ENCODE measurements at regions not wholly inside any gene's neighbourhood (a gene's known extent, or its start where the extent isn't known, plus 50 kb on each side); places are given as distances from the start of the nearest gene placed in this dataset.
"Not testable (repeated sequence)": the region's sequence is repeated elsewhere in the genome, so short reads cannot be mapped to it uniquely, and the experiment has no call there.

- Histone ChIP-seq H3K4me3 (ENCODE audit: low read length in 2 of 2) (no peak overlapping the region), H3K18ac (ENCODE audit: low read length) (no peak overlapping the region), H3K36me3 (replicated peaks in 1 of 2; ENCODE audit: control insufficient read depth in 2 of 2, insufficient read depth in 2 of 2, low read length in 2 of 2) (no peaks in the 10 kb centered on the region), H3K9ac (ENCODE audit: low read depth, low read length, poor library complexity) (no peak overlapping the region), H4K91ac (ENCODE audit: low read depth, low read length, poor library complexity) (no peak overlapping the region), H3K79me1 (ENCODE audit: low read depth, low read length) (no peaks in the 10 kb centered on the region), H3K4me1 (ENCODE audit: control insufficient read depth in 2 of 2, insufficient read depth in 1 of 2, low read depth in 1 of 2, low read length in 2 of 2) (no peaks in the 10 kb centered on the region), H3K4me2 (ENCODE audit: insufficient read depth, low read length, poor library complexity, severe bottlenecking) (no peak overlapping the region), H2BK5ac (ENCODE audit: low read length) (no peak overlapping the region), H3K4ac (ENCODE audit: low read length) (no peak overlapping the region), H3K23ac (ENCODE audit: low read depth, low read length, poor library complexity) (no peak overlapping the region), H3K14ac (ENCODE audit: low read length) (no peak overlapping the region), H2BK15ac (ENCODE audit: low read length) (no peak overlapping the region), H2AFZ (ENCODE audit: low read length) (no peak overlapping the region), H2BK120ac (ENCODE audit: low read depth, low read length) (no peak overlapping the region), H3K9me3 (replicated peaks in 1 of 2; ENCODE audit: control insufficient read depth in 2 of 2, insufficient read depth in 1 of 2, low read depth in 1 of 2, low read length in 2 of 2) (no peaks in the 10 kb centered on the region), H2BK12ac (ENCODE audit: low read length) (no peak overlapping the region), H4K8ac (ENCODE audit: low read depth, low read length) (no peak overlapping the region), H3K27ac (replicated peaks; ENCODE audit: low read length) (no peak overlapping the region), H3K27me3 (ENCODE audit: control insufficient read depth in 3 of 3, insufficient read depth in 3 of 3, low read depth in 1 of 3, low read length in 3 of 3) (no peaks in the 10 kb centered on the region), H2AK5ac (ENCODE audit: low read depth, low read length) (no peak overlapping the region)
- no peak for DNase-seq (ENCODE audit: low spot score)
- WGBS, 2 donors (ENCODE audit: extremely low coverage in 2 of 2, insufficient read length in 2 of 2, insufficient replicate concordance in 1 of 2): no CpG with 5 or more reads among the region's 1 CpG
Observed at GRCh38 chr3:74905478-74905877, 291.0 kb upstream of the CNTN3 start.

DNA sequence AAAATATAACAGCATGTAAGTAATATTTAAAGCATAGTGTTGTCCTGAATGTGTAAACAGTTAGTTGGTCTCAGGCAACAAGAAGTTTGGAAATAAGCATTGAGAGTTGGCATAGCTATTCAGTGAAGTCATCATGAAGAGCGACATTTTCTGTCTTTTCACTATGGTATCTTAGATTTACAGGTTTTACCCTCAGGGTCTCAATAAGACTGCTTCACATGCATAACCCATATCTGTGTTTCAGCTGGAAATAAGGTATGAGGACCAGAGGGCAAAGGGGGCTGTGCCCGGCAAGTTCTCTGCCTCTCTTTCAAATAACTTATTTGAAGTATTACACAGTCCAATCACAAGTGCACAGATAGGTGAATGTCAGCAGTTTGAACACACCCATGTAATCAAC is 290.2 kb upstream of the CNTN3 start:
- H3K14ac ChIP-seq (ENCODE audit: low read length): no peak overlapping the region
- H3K79me1 ChIP-seq (ENCODE audit: low read depth, low read length): no peaks in the 10 kb centered on the region
- H2BK15ac ChIP-seq (ENCODE audit: low read length): no peak overlapping the region
- no peak overlapping the region for H4K91ac ChIP-seq (ENCODE audit: low read depth, low read length, poor library complexity)
- no peak overlapping the region for H3K18ac ChIP-seq (ENCODE audit: low read length)
- no peak overlapping the region for H3K4ac ChIP-seq (ENCODE audit: low read length)
- H3K9ac ChIP-seq (ENCODE audit: low read depth, low read length, poor library complexity): no peak overlapping the region
- no peak for DNase-seq (ENCODE audit: low spot score)
- H3K23ac ChIP-seq (ENCODE audit: low read depth, low read length, poor library complexity): no peak overlapping the region
- H2BK12ac ChIP-seq (ENCODE audit: low read length): no peak overlapping the region
- H3K4me2 ChIP-seq (ENCODE audit: insufficient read depth, low read length, poor library complexity, severe bottlenecking): no peak overlapping the region
- no peak overlapping the region for H2BK120ac ChIP-seq (ENCODE audit: low read depth, low read length)
- H3K4me3 ChIP-seq (ENCODE audit: low read length in 2 of 2): no peak overlapping the region
- H2BK5ac ChIP-seq (ENCODE audit: low read length): no peak overlapping the region
- no peak overlapping the region for H4K8ac ChIP-seq (ENCODE audit: low read depth, low read length)
- no peak overlapping the region for H3K27ac ChIP-seq (replicated peaks; ENCODE audit: low read length)
- no peak overlapping the region for H2AFZ ChIP-seq (ENCODE audit: low read length)
- no peaks in the 10 kb centered on the region for H3K27me3 ChIP-seq (ENCODE audit: control insufficient read depth in 3 of 3, insufficient read depth in 3 of 3, low read depth in 1 of 3, low read length in 3 of 3)
- H3K4me1 ChIP-seq (ENCODE audit: control insufficient read depth in 2 of 2, insufficient read depth in 1 of 2, low read depth in 1 of 2, low read length in 2 of 2): no peaks in the 10 kb centered on the region
- H3K9me3 ChIP-seq (replicated peaks in 1 of 2; ENCODE audit: control insufficient read depth in 2 of 2, insufficient read depth in 1 of 2, low read depth in 1 of 2, low read length in 2 of 2): no peaks in the 10 kb centered on the region
- WGBS, 2 donors (ENCODE audit: extremely low coverage in 2 of 2, insufficient read length in 2 of 2, insufficient replicate concordance in 1 of 2): no CpG with 5 or more reads among the region's 2 CpGs
- no peak overlapping the region for H2AK5ac ChIP-seq (ENCODE audit: low read depth, low read length)
- H3K36me3 ChIP-seq (replicated peaks in 1 of 2; ENCODE audit: control insufficient read depth in 2 of 2, insufficient read depth in 2 of 2, low read length in 2 of 2): no peaks in the 10 kb centered on the region

GRCh38 chr3:74899796-74900516 is 285.5 kb upstream of the CNTN3 start:
- not testable (repeated sequence) for H2AK5ac ChIP-seq (ENCODE audit: low read depth, low read length); H3K4me3 ChIP-seq (ENCODE audit: low read length in 2 of 2); H3K4ac ChIP-seq (ENCODE audit: low read length); H3K79me1 ChIP-seq (ENCODE audit: low read depth, low read length); H2BK5ac ChIP-seq (ENCODE audit: low read length); H3K27me3 ChIP-seq (ENCODE audit: control insufficient read depth in 3 of 3, insufficient read depth in 3 of 3, low read depth in 1 of 3, low read length in 3 of 3); DNase-seq (ENCODE audit: low spot score); H4K8ac ChIP-seq (ENCODE audit: low read depth, low read length); H3K9ac ChIP-seq (ENCODE audit: low read depth, low read length, poor library complexity); H2BK12ac ChIP-seq (ENCODE audit: low read length); H3K36me3 ChIP-seq (replicated peaks in 1 of 2; ENCODE audit: control insufficient read depth in 2 of 2, insufficient read depth in 2 of 2, low read length in 2 of 2); H3K9me3 ChIP-seq (replicated peaks in 1 of 2; ENCODE audit: control insufficient read depth in 2 of 2, insufficient read depth in 1 of 2, low read depth in 1 of 2, low read length in 2 of 2); H3K4me1 ChIP-seq (ENCODE audit: control insufficient read depth in 2 of 2, insufficient read depth in 1 of 2, low read depth in 1 of 2, low read length in 2 of 2); H2BK15ac ChIP-seq (ENCODE audit: low read length); H2AFZ ChIP-seq (ENCODE audit: low read length); H2BK120ac ChIP-seq (ENCODE audit: low read depth, low read length); H3K14ac ChIP-seq (ENCODE audit: low read length); H4K91ac ChIP-seq (ENCODE audit: low read depth, low read length, poor library complexity); H3K27ac ChIP-seq (replicated peaks; ENCODE audit: low read length); H3K18ac ChIP-seq (ENCODE audit: low read length); H3K4me2 ChIP-seq (ENCODE audit: insufficient read depth, low read length, poor library complexity, severe bottlenecking); H3K23ac ChIP-seq (ENCODE audit: low read depth, low read length, poor library complexity)
- no CpG with 5 or more reads among the region's 45 CpGs for WGBS, 2 donors (ENCODE audit: extremely low coverage in 2 of 2, insufficient read length in 2 of 2, insufficient replicate concordance in 1 of 2)

GRCh38 chr3:74897006-74897405 is 282.5 kb upstream of the CNTN3 start:
- no peak overlapping the region for H3K4me3 ChIP-seq (ENCODE audit: low read length in 2 of 2)
- no peak overlapping the region for H3K4me2 ChIP-seq (ENCODE audit: insufficient read depth, low read length, poor library complexity, severe bottlenecking)
- H2AK5ac ChIP-seq (ENCODE audit: low read depth, low read length): no peak overlapping the region
- H2AFZ ChIP-seq (ENCODE audit: low read length): no peak overlapping the region
- no peak overlapping the region for H3K14ac ChIP-seq (ENCODE audit: low read length)
- H3K18ac ChIP-seq (ENCODE audit: low read length): no peak overlapping the region
- H3K27ac ChIP-seq (replicated peaks; ENCODE audit: low read length): no peak overlapping the region
- H4K8ac ChIP-seq (ENCODE audit: low read depth, low read length): no peak overlapping the region
- H3K4me1 ChIP-seq (ENCODE audit: control insufficient read depth in 2 of 2, insufficient read depth in 1 of 2, low read depth in 1 of 2, low read length in 2 of 2): no peaks in the 10 kb centered on the region
- no peaks in the 10 kb centered on the region for H3K27me3 ChIP-seq (ENCODE audit: control insufficient read depth in 3 of 3, insufficient read depth in 3 of 3, low read depth in 1 of 3, low read length in 3 of 3)
- no peak overlapping the region for H3K9ac ChIP-seq (ENCODE audit: low read depth, low read length, poor library complexity)
- no peak overlapping the region for H3K23ac ChIP-seq (ENCODE audit: low read depth, low read length, poor library complexity)
- no peaks in the 10 kb centered on the region for H3K79me1 ChIP-seq (ENCODE audit: low read depth, low read length)
- H2BK12ac ChIP-seq (ENCODE audit: low read length): no peak overlapping the region
- WGBS, 2 donors (ENCODE audit: extremely low coverage in 2 of 2, insufficient read length in 2 of 2, insufficient replicate concordance in 1 of 2): no CpG with 5 or more reads among the region's 2 CpGs
- no peak overlapping the region for H2BK5ac ChIP-seq (ENCODE audit: low read length)
- no peak overlapping the region for H3K4ac ChIP-seq (ENCODE audit: low read length)
- no peaks in the 10 kb centered on the region for H3K9me3 ChIP-seq (replicated peaks in 1 of 2; ENCODE audit: control insufficient read depth in 2 of 2, insufficient read depth in 1 of 2, low read depth in 1 of 2, low read length in 2 of 2)
- no peak overlapping the region for H2BK120ac ChIP-seq (ENCODE audit: low read depth, low read length)
- no peak for DNase-seq (ENCODE audit: low spot score)
- H4K91ac ChIP-seq (ENCODE audit: low read depth, low read length, poor library complexity): no peak overlapping the region
- H2BK15ac ChIP-seq (ENCODE audit: low read length): no peak overlapping the region
- H3K36me3 ChIP-seq (replicated peaks in 1 of 2; ENCODE audit: control insufficient read depth in 2 of 2, insufficient read depth in 2 of 2, low read length in 2 of 2): no peaks in the 10 kb centered on the region
